Ishikawa (cell line): ENCODE measurements at regions not wholly inside any gene's neighbourhood (a gene's known extent, or its start where the extent isn't known, plus 50 kb on each side); places are given as distances from the start of the nearest gene placed in this dataset.

Source experiments
- EGR1 ChIP-seq: IDR thresholded peaks from 2 replicates; pipeline ENCODE4 v1.6.1; 2012
- TAF1 ChIP-seq: IDR thresholded peaks from 2 replicates; pipeline ENCODE4 v1.6.1; 2012; ENCODE audit warnings: low read depth, mild to moderate bottlenecking
- TCF12 ChIP-seq: IDR thresholded peaks from 2 replicates; pipeline ENCODE4 v1.6.1; 2012; ENCODE audit warnings: low read depth
- TF ChIP-seq, protein P1 (sequence below): IDR thresholded peaks from 2 replicates; pipeline ENCODE4 v1.6.1; 2012
- TF ChIP-seq, protein P2 (sequence below): IDR thresholded peaks from 2 replicates; pipeline ENCODE4 v1.6.1; 2012; ENCODE audit warnings: low read depth, mild to moderate bottlenecking
- TF ChIP-seq, protein P3 (sequence below): IDR thresholded peaks from 2 replicates; pipeline ENCODE4 v1.6.1; 2012

DNA sequence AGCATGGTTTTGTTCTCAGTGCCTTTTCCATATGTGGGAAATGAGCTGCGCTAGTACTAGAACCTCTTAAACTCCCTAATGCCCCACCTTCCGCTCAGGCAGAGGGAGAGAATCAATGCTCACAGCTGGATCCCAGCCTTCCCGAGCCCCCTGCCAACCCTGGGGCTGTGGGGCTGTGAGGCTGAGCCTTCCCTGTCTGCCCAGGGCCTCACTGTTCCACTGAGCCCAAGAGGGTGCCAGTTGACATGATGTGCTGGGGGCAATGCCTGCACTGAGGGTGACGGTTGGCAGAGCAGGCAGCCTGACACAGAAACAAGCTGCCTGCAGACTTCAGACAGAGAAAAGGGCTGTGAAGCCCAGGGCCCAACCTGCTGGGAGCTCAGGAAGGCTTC lies 602.4 kb upstream of the RAB6C start:
- TF ChIP-seq, protein P1, sequence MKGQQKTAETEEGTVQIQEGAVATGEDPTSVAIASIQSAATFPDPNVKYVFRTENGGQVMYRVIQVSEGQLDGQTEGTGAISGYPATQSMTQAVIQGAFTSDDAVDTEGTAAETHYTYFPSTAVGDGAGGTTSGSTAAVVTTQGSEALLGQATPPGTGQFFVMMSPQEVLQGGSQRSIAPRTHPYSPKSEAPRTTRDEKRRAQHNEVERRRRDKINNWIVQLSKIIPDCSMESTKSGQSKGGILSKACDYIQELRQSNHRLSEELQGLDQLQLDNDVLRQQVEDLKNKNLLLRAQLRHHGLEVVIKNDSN: no peak
- TF ChIP-seq, protein P2, sequence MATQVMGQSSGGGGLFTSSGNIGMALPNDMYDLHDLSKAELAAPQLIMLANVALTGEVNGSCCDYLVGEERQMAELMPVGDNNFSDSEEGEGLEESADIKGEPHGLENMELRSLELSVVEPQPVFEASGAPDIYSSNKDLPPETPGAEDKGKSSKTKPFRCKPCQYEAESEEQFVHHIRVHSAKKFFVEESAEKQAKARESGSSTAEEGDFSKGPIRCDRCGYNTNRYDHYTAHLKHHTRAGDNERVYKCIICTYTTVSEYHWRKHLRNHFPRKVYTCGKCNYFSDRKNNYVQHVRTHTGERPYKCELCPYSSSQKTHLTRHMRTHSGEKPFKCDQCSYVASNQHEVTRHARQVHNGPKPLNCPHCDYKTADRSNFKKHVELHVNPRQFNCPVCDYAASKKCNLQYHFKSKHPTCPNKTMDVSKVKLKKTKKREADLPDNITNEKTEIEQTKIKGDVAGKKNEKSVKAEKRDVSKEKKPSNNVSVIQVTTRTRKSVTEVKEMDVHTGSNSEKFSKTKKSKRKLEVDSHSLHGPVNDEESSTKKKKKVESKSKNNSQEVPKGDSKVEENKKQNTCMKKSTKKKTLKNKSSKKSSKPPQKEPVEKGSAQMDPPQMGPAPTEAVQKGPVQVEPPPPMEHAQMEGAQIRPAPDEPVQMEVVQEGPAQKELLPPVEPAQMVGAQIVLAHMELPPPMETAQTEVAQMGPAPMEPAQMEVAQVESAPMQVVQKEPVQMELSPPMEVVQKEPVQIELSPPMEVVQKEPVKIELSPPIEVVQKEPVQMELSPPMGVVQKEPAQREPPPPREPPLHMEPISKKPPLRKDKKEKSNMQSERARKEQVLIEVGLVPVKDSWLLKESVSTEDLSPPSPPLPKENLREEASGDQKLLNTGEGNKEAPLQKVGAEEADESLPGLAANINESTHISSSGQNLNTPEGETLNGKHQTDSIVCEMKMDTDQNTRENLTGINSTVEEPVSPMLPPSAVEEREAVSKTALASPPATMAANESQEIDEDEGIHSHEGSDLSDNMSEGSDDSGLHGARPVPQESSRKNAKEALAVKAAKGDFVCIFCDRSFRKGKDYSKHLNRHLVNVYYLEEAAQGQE: no peak
- no peak for TF ChIP-seq TAF1
- no peak for TF ChIP-seq TCF12
- TF ChIP-seq, protein P3, sequence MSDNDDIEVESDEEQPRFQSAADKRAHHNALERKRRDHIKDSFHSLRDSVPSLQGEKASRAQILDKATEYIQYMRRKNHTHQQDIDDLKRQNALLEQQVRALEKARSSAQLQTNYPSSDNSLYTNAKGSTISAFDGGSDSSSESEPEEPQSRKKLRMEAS: no peak
- TF ChIP-seq EGR1: no peak
